Mesenchymal stem cell (in vitro differentiated cells and primary cell): ENCODE measurements at regions not wholly inside any gene's neighbourhood (a gene's known extent, or its start where the extent isn't known, plus 50 kb on each side); places are given as distances from the start of the nearest gene placed in this dataset.

Experiments
- DNase-seq: peaks from one replicate; pipeline ENCODE4 v3.0.0-alpha.2; 2013
- H2AFZ ChIP-seq: one replicate; pipeline ENCODE4 v1.6.1; 2013; ENCODE audit warnings: low read depth, mild to moderate bottlenecking, control low read depth, inconsistent platforms, low read length, moderate library complexity
- H2AK5ac ChIP-seq: 2 replicates; pipeline ENCODE4 v1.6.1; 2013; ENCODE audit warnings: low read length, moderate library complexity, mild to moderate bottlenecking, inconsistent platforms; ENCODE audit not compliant: severe bottlenecking
- H2BK120ac ChIP-seq: one replicate; pipeline ENCODE4 v1.6.1; 2013; ENCODE audit warnings: low read depth, mild to moderate bottlenecking, inconsistent platforms, low read length, moderate library complexity
- H2BK12ac ChIP-seq, 2 experiments: one replicate each; pipeline ENCODE4 v1.6.1; 2013; ENCODE audit warnings: inconsistent platforms in 2 of 2, low read length in 2 of 2, mild to moderate bottlenecking in 2 of 2, moderate library complexity in 2 of 2, control low read depth in 1 of 2
- H2BK15ac ChIP-seq: one replicate; pipeline ENCODE4 v1.6.1; 2013; ENCODE audit warnings: mild to moderate bottlenecking, low read depth, inconsistent platforms; ENCODE audit not compliant: poor library complexity, severe bottlenecking
- H2BK5ac ChIP-seq: 2 replicates; pipeline ENCODE4 v1.6.1; 2013; ENCODE audit warnings: low read depth, mild to moderate bottlenecking, low read length, control low read depth, inconsistent platforms; ENCODE audit not compliant: poor library complexity, severe bottlenecking
- H3K14ac ChIP-seq, 2 experiments: one replicate each; pipeline ENCODE4 v1.6.1; 2013; ENCODE audit warnings: inconsistent platforms in 2 of 2, low read length in 2 of 2, control low read depth in 1 of 2, mild to moderate bottlenecking in 1 of 2, moderate library complexity in 1 of 2
- H3K18ac ChIP-seq, 2 experiments: one replicate each; pipeline ENCODE4 v1.6.1; 2013; ENCODE audit warnings: inconsistent platforms in 2 of 2, low read length in 2 of 2, control low read depth in 1 of 2, low read depth in 1 of 2, mild to moderate bottlenecking in 1 of 2
- H3K23ac ChIP-seq, 2 experiments: one replicate each; pipeline ENCODE4 v1.6.1; 2013; ENCODE audit warnings: inconsistent platforms in 2 of 2, low read length in 2 of 2, mild to moderate bottlenecking in 2 of 2, moderate library complexity in 2 of 2, control low read depth in 1 of 2
- H3K27ac ChIP-seq: 2 replicates; pipeline ENCODE4 v1.5.1; 2013; ENCODE audit warnings: mild to moderate bottlenecking, moderate library complexity, low read length, control low read depth, inconsistent platforms; ENCODE audit not compliant: poor library complexity, severe bottlenecking
- H3K27me3 ChIP-seq, 2 experiments: 2 replicates each; pipeline versions ENCODE4 v1.6.1 to v1.7.0; 2013; ENCODE audit warnings: low read length in 2 of 2, mild to moderate bottlenecking in 2 of 2, moderate library complexity in 2 of 2, control low read depth in 1 of 2, inconsistent platforms in 1 of 2; ENCODE audit not compliant: control insufficient read depth in 1 of 2, insufficient read depth in 1 of 2
- H3K36me3 ChIP-seq, 2 experiments: 2 replicates each; pipeline versions ENCODE4 v1.6.1 to v1.7.0; 2013; ENCODE audit warnings: low read length in 2 of 2, control low read depth in 1 of 2, inconsistent platforms in 1 of 2, low read depth in 1 of 2, mild to moderate bottlenecking in 1 of 2; ENCODE audit not compliant: insufficient read depth in 2 of 2, control insufficient read depth in 1 of 2
- H3K4ac ChIP-seq, 2 experiments: one replicate each; pipeline ENCODE4 v1.6.1; 2013; ENCODE audit warnings: inconsistent platforms in 2 of 2, low read length in 2 of 2, mild to moderate bottlenecking in 2 of 2, moderate library complexity in 2 of 2, control low read depth in 1 of 2, low read depth in 1 of 2
- H3K4me1 ChIP-seq: 2 replicates; pipeline ENCODE4 v1.6.1; 2013; ENCODE audit warnings: low read depth, low read length, control low read depth; ENCODE audit not compliant: control insufficient read depth, insufficient read depth
- H3K4me2 ChIP-seq: 2 replicates; pipeline ENCODE4 v1.6.1; 2013; ENCODE audit warnings: low read length, mild to moderate bottlenecking, inconsistent platforms; ENCODE audit not compliant: poor library complexity, severe bottlenecking
- H3K4me3 ChIP-seq, 2 experiments: 2 replicates each; pipeline versions ENCODE4 v1.5.1 to v1.7.0; 2013; ENCODE audit warnings: low read length in 2 of 2, mild to moderate bottlenecking in 2 of 2, control low read depth in 1 of 2, low read depth in 1 of 2; ENCODE audit not compliant: insufficient read depth in 1 of 2
- H3K79me1 ChIP-seq: replicated peaks from 2 replicates; pipeline ENCODE4 v1.6.1; 2013; ENCODE audit warnings: mild to moderate bottlenecking, control low read depth, low read length, inconsistent platforms; ENCODE audit not compliant: poor library complexity, severe bottlenecking
- H3K9ac ChIP-seq: 2 replicates; pipeline ENCODE4 v1.7.0; 2013; ENCODE audit warnings: mild to moderate bottlenecking, low read length, moderate library complexity
- H3K9me3 ChIP-seq: 2 replicates; pipeline ENCODE4 v1.7.0; 2013; ENCODE audit warnings: mild to moderate bottlenecking, low read length; ENCODE audit not compliant: control insufficient read depth
- H4K8ac ChIP-seq: one replicate; pipeline ENCODE4 v1.6.1; 2013; ENCODE audit warnings: inconsistent platforms, mild to moderate bottlenecking, low read length, moderate library complexity
- H4K91ac ChIP-seq: one replicate; pipeline ENCODE4 v1.6.1; 2013; ENCODE audit warnings: mild to moderate bottlenecking, low read length, inconsistent platforms
- WGBS: methylation state at CpG from one replicate; pipeline ENCODE4 v1.1.7; 2013; ENCODE audit warnings: mixed read lengths; 5-methylcytosine and 5-hydroxymethylcytosine counted together

GRCh38 chr14:97844042-97844441, 1046.9 kb downstream of the VRK1 start:
- WGBS, result 72% methylated on average over 2 of the region's 2 CpGs
- H3K27me3 ChIP-seq, result no peaks in the 10 kb centered on the region

GRCh38 chr14:97846156-97846555, 1049.0 kb downstream of the VRK1 start:
- Histone ChIP-seq H2BK120ac (no peak overlapping the region), H2BK15ac (no peak overlapping the region), H3K27ac (no peak overlapping the region), H3K4me2 (no peak overlapping the region), H3K4ac (no peak overlapping the region), H2BK5ac (no peak overlapping the region), H3K27me3 (no peaks in the 10 kb centered on the region), H3K4me1 (no peaks in the 10 kb centered on the region), H3K9ac (no peak overlapping the region), H3K9me3 (no peaks in the 10 kb centered on the region), H3K18ac (no peak overlapping the region), H2AK5ac (no peak overlapping the region), H4K8ac (no peak overlapping the region), H3K23ac (no peak overlapping the region), H3K36me3 (no peaks in the 10 kb centered on the region), H2AFZ (no peak overlapping the region), H3K4me3 (no peak overlapping the region), H4K91ac (peak overlapping the region; percentile 74), H3K14ac (no peak overlapping the region), H2BK12ac (no peak overlapping the region), H3K79me1 (no peaks in the 10 kb centered on the region)
- DNase-seq, result no peak
- 76% methylated on average over 1 of the region's 1 CpG for WGBS

More at GRCh38 chr14:97844042-97844441, 1046.9 kb downstream of the VRK1 start:
- Histone ChIP-seq H2BK12ac (no peak overlapping the region), H3K4me1 (no peaks in the 10 kb centered on the region), H3K27ac (no peak overlapping the region), H2BK15ac (no peak overlapping the region), H3K18ac (no peak overlapping the region), H3K9ac (no peak overlapping the region), H3K36me3 (no peaks in the 10 kb centered on the region), H3K23ac (no peak overlapping the region), H3K9me3 (no peaks in the 10 kb centered on the region), H2BK120ac (no peak overlapping the region), H4K91ac (no peak overlapping the region), H3K79me1 (no peaks in the 10 kb centered on the region), H3K4ac (no peak overlapping the region), H3K4me2 (no peak overlapping the region), H2AFZ (no peak overlapping the region), H4K8ac (no peak overlapping the region), H3K4me3 (no peak overlapping the region), H3K14ac (no peak overlapping the region), H2BK5ac (no peak overlapping the region), H2AK5ac (no peak overlapping the region)
- no peak for DNase-seq

GRCh38 chr14:97848317-97848980, 1051.3 kb downstream of the VRK1 start:
- no peak overlapping the region for H3K23ac ChIP-seq
- H3K18ac ChIP-seq, result no peak overlapping the region
- H2BK12ac ChIP-seq, result no peak overlapping the region

GRCh38 chr14:97850466-97850865, 1053.3 kb downstream of the VRK1 start:
- H2AFZ ChIP-seq, result no peak overlapping the region
- no peaks in the 10 kb centered on the region for H3K27me3 ChIP-seq
- H3K18ac ChIP-seq, result no peak overlapping the region
- no peak overlapping the region for H2BK12ac ChIP-seq
- H4K91ac ChIP-seq, result no peak overlapping the region
- no peak overlapping the region for H3K4me2 ChIP-seq
- no peak overlapping the region for H2BK120ac ChIP-seq
- H3K4ac ChIP-seq, result no peak overlapping the region
- H3K14ac ChIP-seq, result no peak overlapping the region
- no peak overlapping the region for H3K27ac ChIP-seq
- no peak overlapping the region for H3K4me3 ChIP-seq
- H3K79me1 ChIP-seq, result no peaks in the 10 kb centered on the region
- no peak overlapping the region for H2BK5ac ChIP-seq
- no peaks in the 10 kb centered on the region for H3K9me3 ChIP-seq
- H3K9ac ChIP-seq, result no peak overlapping the region
- no peaks in the 10 kb centered on the region for H3K36me3 ChIP-seq
- no peak overlapping the region for H3K23ac ChIP-seq
- no peak overlapping the region for H2BK15ac ChIP-seq
- H2AK5ac ChIP-seq, result no peak overlapping the region
- DNase-seq, result no peak
- 73% methylated on average over 2 of the region's 2 CpGs for WGBS
- no peak overlapping the region for H4K8ac ChIP-seq
- no peaks in the 10 kb centered on the region for H3K4me1 ChIP-seq

More at GRCh38 chr14:97848317-97848980, 1051.3 kb downstream of the VRK1 start:
- H2AK5ac ChIP-seq, result no peak overlapping the region
- H2BK5ac ChIP-seq, result no peak overlapping the region
- peak overlapping the region; percentile 19 for H2BK15ac ChIP-seq
- no peak overlapping the region for H3K9ac ChIP-seq
- H3K14ac ChIP-seq, result no peak overlapping the region
- no peaks in the 10 kb centered on the region for H3K27me3 ChIP-seq
- no peak overlapping the region for H3K4me3 ChIP-seq
- no peak overlapping the region for H2BK120ac ChIP-seq
- H3K4me1 ChIP-seq, result no peaks in the 10 kb centered on the region
- H3K27ac ChIP-seq, result no peak overlapping the region
- H4K8ac ChIP-seq, result no peak overlapping the region
- WGBS, result 22% methylated on average over 13 of the region's 13 CpGs
- H3K36me3 ChIP-seq, result no peaks in the 10 kb centered on the region
- no peak overlapping the region for H3K4me2 ChIP-seq
- no peak for DNase-seq
- no peaks in the 10 kb centered on the region for H3K9me3 ChIP-seq
- H2AFZ ChIP-seq, result no peak overlapping the region
- H3K4ac ChIP-seq, result no peak overlapping the region
- no peaks in the 10 kb centered on the region for H3K79me1 ChIP-seq
- no peak overlapping the region for H4K91ac ChIP-seq
